ENCODE measurements at regions not wholly inside any gene's neighbourhood (a gene's known extent, or its start where the extent isn't known, plus 50 kb on each side); places are given as distances from the start of the nearest gene placed in this dataset.

DNA sequence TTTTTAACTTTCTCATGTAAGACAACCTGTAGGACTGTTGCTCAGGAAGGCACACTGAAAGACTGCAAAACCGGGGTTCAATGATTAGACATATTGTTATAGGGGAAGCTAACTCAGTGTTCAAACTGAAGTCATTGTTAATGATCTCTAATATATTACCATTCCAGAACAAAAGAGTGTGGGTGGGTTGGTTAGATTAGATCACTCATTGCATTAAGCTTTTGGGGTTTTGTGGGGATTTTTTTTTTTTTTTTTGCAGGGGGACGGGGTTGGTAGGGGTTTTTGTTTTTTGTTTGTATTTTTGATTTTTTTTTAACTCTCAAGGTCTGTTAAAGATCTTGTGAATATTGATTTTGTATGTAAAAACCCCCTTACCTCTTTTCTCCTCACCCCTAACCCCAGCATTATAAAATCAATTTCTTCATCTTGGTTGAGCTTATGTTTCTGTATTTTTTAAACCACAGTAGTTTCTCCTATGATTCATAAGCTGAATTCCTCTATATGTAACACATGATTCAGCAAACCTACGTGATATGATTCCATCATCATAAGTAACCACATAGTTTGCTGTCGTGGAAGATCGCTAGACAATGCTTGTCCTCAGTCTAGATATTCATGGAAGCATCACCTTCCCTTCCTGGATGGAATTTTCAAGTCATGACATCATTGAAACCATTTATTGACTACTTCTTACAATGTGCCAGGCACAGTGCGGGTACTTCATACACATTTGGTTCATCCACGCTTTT lies 544.1 kb upstream of the MDFIC2 start:
- Histone ChIP-seq H3F3A (ENCODE audit: control insufficient read depth, insufficient read depth) (no peaks in the 10 kb centered on the region), H3K27me3 (ENCODE audit: control insufficient read depth, low read length) (peaks cover 4% of the 10 kb centered on the region; the same call in 1 of the 2 replicates), H3K9me2 (replicated peaks; ENCODE audit: control insufficient read depth, low read length) (no peaks in the 10 kb centered on the region), H3K9me3 (ENCODE audit: control insufficient read depth, insufficient read depth, low read length) (no peaks in the 10 kb centered on the region), H3K4me3 (ENCODE audit: low read length) (no peak overlapping the region), H3K27ac (ENCODE audit: low read depth, low read length) (no peak overlapping the region), H3K4me2 (ENCODE audit: low read length) (no peak overlapping the region), H3K4me1 (ENCODE audit: control insufficient read depth, low read length) (no peaks in the 10 kb centered on the region), H4K20me1 (ENCODE audit: control insufficient read depth, insufficient read depth, low read depth, low read length) (no peaks in the 10 kb centered on the region), H3K36me3 (ENCODE audit: control insufficient read depth, low read length) (no peaks in the 10 kb centered on the region), H3K79me2 (ENCODE audit: control insufficient read depth, low read length) (no peaks in the 10 kb centered on the region)
- TF ChIP-seq EZH2phosphoT487 (IDR thresholded peaks at IDR 0.05; ENCODE audit: borderline replicate concordance, low read length) (no peak), CTCF (IDR thresholded peaks at IDR 0.05; ENCODE audit: low read depth, low read length, poor library complexity, severe bottlenecking) (no peak)

- Histone ChIP-seq H3K4me1 (ENCODE audit: control insufficient read depth, low read length) (no peaks in the 10 kb centered on the region), H3K27me3 (ENCODE audit: control insufficient read depth, low read length) (peaks cover 4% of the 10 kb centered on the region; the same call in 1 of the 2 replicates), H3K79me2 (ENCODE audit: control insufficient read depth, low read length) (no peaks in the 10 kb centered on the region), H3K9me3 (ENCODE audit: control insufficient read depth, insufficient read depth, low read length) (no peaks in the 10 kb centered on the region), H3K27ac (ENCODE audit: low read depth, low read length) (no peak overlapping the region), H3K4me2 (ENCODE audit: low read length) (no peak overlapping the region), H3K36me3 (ENCODE audit: control insufficient read depth, low read length) (no peaks in the 10 kb centered on the region), H3K4me3 (ENCODE audit: low read length) (no peak overlapping the region), H4K20me1 (ENCODE audit: control insufficient read depth, insufficient read depth, low read depth, low read length) (no peaks in the 10 kb centered on the region), H3F3A (ENCODE audit: control insufficient read depth, insufficient read depth) (no peaks in the 10 kb centered on the region), H3K9me2 (replicated peaks; ENCODE audit: control insufficient read depth, low read length) (no peaks in the 10 kb centered on the region)
- no peak for TF ChIP-seq EZH2phosphoT487 (IDR thresholded peaks at IDR 0.05; ENCODE audit: borderline replicate concordance, low read length)
- TF ChIP-seq CTCF (IDR thresholded peaks at IDR 0.05; ENCODE audit: low read depth, low read length, poor library complexity, severe bottlenecking): no peak
Measured at GRCh38 chr3:70855149-70855548, 542.7 kb upstream of the MDFIC2 start.

DNA sequence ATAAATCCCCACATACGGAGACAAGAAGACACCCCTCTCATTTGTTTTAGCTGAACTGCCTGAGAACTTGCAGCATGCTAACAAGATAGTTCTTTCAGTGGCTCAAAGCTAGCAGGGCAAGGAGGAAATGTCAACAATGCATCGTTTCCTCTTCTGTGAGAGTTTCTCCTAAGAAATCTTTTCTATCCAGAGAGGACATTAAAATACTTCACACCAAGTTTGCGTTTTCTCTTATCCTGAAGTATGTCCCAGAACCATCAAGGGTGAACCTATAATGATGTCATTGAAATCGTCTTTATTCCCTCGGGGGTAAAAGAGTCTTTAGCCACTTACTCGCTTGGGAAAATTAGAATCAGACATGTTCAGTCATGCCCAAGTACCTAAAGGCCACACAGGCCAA lies 541.7 kb upstream of the MDFIC2 start:
- H3K9me2 ChIP-seq (replicated peaks; ENCODE audit: control insufficient read depth, low read length): no peaks in the 10 kb centered on the region
- no peak overlapping the region for H3K4me2 ChIP-seq (ENCODE audit: low read length)
- no peak overlapping the region for H3K27ac ChIP-seq (ENCODE audit: low read depth, low read length)
- no peaks in the 10 kb centered on the region for H3K79me2 ChIP-seq (ENCODE audit: control insufficient read depth, low read length)
- H3F3A ChIP-seq (ENCODE audit: control insufficient read depth, insufficient read depth): no peaks in the 10 kb centered on the region
- H3K4me1 ChIP-seq (ENCODE audit: control insufficient read depth, low read length): no peaks in the 10 kb centered on the region
- no peaks in the 10 kb centered on the region for H3K9me3 ChIP-seq (ENCODE audit: control insufficient read depth, insufficient read depth, low read length)
- peaks cover 4% of the 10 kb centered on the region; the same call in 1 of the 2 replicates for H3K27me3 ChIP-seq (ENCODE audit: control insufficient read depth, low read length)
- TF ChIP-seq EZH2phosphoT487 (IDR thresholded peaks at IDR 0.05; ENCODE audit: borderline replicate concordance, low read length) (no peak), CTCF (IDR thresholded peaks at IDR 0.05; ENCODE audit: low read depth, low read length, poor library complexity, severe bottlenecking) (no peak)
- no peaks in the 10 kb centered on the region for H4K20me1 ChIP-seq (ENCODE audit: control insufficient read depth, insufficient read depth, low read depth, low read length)
- no peak overlapping the region for H3K4me3 ChIP-seq (ENCODE audit: low read length)
- no peaks in the 10 kb centered on the region for H3K36me3 ChIP-seq (ENCODE audit: control insufficient read depth, low read length)

All from DOHH2 (cell line).